HPDE6-E6E7 (cell line): ENCODE measurements at regions not wholly inside any gene's neighbourhood (a gene's known extent, or its start where the extent isn't known, plus 50 kb on each side); places are given as distances from the start of the nearest gene placed in this dataset.
A peak's percentile ranks its signal among the peaks of the same experiment; 100 is the strongest.

ENCODE experiments used
- DNase-seq: peaks from one replicate; pipeline ENCODE4 v3.0.0; 2011; ENCODE audit warnings: missing footprints; ENCODE audit errors: extremely low spot score

DNA sequence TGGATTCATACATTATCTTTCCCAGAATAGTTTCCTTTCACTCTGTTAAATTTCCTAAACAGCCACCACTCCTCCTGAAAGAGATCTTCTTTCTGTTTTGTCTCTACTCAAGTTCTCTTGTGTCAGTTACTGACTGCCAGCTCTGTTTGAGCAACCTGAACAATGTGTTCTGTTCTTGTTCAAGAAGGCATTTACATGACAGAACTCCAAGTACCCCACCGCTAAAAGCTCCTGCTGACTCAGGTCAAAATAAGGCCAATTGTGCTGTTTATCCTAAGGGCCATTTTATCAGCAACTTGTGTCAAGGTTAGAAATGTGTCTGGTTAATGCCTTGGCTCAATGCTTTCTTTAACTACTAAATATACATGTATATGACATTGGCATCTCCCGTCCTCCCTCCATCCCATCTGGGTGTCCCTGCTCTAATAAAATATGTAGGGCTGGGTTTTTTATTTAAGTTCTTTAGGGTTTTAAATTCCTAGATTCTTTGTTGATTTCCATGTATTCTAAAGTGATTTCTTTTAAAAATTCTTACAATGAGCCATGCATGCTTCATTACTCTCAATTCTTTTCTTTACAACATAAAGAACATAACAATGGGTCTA lies 144.3 kb upstream of the PAQR3 start:
- no peak for DNase-seq

DNA sequence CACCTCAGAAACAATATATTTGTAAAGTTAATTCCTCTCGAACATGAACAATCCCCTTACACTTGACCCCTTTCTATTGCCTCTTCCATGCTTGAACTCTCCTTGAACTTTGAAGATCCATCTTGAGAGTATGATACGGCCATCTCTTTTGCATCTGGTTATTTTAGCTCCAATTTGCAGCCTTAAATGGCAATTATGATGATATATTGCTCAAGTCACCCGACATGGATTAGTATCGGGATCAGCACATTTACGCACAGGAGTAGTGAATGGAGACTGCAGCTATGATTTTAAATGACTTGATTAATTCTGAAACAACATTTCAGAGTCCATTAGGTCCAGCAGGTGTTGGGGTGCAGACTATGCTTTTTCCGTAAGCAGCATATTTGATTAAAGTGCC lies 143.8 kb upstream of the PAQR3 start:
- DNase-seq: no peak

DNA sequence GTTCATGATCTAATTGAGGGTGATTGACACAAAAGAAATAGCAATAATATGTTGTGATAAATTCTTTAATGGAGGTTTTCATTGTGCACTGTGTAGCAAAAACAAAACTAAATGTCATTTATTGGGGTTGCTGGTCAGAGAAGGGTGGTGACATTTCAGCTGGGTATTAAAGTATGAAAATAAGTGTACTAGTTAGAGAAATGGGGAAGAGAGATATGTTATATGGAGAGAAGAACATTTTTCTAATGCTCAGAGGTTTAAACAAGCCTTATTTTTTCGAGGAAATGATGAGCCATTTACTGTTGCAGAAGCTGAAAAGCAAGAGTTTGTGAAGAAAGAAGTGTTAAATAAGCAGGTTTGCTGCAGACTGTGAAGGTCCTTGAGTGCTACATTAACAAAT lies 142.7 kb upstream of the PAQR3 start:
- DNase-seq: no peak

DNA sequence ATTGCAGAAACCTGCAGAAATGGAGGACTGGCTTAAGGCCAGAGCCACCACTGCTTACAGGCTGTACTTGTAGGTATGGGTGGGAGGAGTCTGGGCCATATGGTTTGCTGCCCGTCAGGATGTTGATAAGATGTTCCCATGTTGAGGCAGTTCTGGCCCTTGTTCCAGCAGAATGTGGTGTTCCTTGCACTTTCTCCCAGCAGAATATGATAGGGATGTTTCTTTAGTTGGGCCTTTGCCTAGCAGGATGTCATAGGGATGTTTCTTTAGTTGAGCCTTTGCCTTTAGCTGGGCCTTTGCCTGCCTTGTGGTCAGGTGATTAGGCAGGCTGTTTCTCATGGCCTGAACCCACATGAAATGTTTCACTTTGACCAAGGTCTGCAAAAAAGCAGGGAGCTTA lies 139.1 kb upstream of the PAQR3 start:
- DNase-seq: no peak

DNA sequence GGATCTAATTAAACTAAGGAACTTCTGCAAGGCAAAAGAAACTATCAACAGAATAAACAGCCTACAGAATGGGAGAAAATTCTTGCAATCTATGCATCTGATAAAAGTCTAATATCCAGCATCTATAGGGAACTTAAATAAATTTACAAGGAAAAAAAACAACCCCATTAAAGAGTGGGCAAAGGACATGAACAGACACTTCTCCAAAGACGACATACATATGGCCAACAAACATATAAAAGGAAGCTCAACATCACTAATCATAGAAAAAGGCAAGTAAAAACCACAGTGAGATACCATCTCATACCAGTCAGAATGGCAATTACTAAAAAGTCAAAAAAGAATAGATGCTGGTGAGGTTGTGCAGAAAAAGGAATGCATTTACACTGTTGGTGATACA lies 134.8 kb upstream of the PAQR3 start:
- no peak for DNase-seq

DNA sequence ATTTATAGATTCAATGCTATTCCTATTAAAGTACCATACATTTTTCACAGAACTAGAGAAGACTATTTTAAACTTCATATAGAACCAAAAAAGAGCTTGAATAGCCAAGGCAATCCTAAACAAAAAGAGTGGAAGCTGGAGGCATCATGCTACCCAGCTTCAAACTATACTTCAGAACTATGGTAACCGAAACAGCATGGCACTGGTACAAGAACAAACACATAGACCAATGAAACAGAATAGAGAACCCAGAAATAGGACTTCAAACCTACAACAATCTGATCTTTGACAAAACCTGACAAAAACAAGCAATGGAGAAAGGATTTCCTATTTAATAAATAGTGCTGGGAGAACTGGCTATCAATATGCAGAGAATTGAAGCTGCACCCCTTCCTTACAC lies 134.2 kb upstream of the PAQR3 start:
- no peak for DNase-seq

DNA sequence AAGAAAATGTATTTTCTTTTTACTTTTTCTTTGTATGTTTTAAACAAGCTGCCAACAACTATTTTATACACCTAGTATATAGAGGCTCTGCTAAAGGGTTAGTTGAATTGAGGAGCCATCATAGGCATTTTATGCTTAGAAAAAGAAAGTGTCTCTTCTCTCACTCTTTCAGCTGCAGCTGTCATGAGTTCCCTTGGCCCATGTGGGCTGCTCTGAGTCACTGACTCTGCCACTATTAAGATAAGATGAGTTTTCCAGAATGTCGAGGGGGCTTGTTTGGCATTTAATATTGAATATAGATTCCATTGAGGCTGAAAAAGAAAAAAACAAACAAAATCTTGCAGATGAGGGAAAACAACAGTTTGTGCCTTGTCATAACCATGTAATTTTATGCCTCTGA lies 126.0 kb upstream of the PAQR3 start:
- no peak for DNase-seq

DNA sequence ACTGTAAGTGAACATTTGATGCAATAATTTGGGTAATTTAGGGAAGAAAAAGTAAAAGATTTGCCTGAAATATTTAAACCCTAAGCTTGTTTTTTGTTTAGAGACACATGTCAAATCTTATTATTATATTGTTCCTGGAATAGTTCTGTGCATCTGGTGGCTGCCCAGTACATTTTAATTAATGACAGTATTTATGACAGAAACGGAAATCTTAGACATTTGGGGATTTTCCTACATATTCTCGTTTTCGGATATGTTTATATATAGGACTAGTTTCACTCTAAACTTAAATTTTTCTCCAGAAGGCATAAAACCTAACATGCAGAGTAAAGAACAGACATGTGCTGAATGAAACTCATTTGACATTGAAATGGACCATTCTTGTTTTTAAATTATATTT lies 125.6 kb upstream of the PAQR3 start:
- no peak for DNase-seq

DNA sequence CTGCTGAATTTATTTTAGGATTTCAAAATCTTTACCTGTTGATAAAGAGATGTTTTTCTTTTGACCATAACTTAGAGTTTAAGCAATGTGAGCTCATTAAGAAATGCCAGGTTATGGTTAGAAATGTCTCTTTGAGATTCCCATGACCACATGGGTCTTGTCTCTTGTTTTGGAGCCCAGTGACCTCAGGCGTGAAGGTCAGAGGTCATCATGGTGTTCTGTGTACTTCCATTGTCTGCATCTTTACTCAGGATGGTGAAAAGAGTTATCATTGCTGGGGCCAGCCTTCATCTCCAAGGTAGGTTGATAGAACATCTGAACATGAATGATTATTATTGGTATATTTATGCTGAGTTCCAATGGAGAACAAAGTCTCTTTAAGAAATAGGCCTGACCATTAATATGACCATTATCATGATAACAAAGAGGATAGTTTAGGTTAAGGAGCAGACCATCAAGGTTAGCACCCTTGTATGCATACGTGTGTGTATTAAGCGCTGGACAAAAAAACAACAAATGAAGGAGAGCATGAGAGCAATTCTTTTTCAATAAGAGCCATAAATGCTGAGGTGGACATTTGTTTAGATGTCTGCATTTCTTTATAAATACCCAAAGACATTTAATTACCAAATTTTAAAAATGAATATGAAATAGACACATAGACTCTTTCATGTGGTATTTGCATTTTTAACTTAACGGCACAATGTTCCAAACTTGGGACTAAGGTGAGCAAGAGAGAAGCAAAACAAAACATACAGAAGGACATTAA lies 120.6 kb upstream of the PAQR3 start:
- no peak for DNase-seq

DNA sequence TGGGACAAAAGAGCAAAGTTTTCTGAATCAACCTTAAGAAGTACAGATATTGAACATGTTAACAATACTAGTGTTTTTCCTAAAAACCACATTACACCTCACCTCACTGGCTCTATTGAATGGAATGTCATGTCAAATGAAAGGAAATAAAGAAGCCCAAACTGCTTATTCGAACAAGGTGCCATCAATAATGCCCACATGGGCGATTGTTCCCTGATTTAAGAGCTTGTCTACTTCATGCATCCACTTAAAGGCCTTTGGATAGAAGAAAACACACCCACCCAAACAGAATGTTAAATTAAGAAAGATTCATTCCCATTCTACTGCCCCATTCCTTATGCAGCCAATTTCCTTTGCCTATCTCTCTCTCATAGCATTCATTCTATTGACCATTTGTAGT lies 118.5 kb upstream of the PAQR3 start:
- DNase-seq: no peak

DNA sequence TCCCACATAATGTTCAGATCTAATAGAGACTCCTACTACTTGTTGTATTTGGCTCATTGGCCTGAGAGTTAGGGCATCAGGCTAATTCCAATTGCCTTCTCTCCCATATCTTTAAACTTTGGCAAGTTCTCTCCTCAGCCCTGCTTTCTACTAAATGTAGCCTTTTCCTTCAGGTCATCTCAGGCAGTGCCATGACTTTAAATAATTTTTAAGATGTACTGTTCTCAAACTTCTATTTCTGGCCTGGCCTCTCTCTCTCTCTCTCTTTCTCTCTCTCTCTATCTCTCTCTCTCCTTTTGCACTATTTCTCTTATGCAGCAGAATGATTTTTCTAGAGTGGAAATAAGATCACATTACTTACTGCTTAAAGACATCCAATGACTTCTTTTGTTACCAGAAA lies 114.5 kb upstream of the PAQR3 start:
- DNase-seq: no peak

DNA sequence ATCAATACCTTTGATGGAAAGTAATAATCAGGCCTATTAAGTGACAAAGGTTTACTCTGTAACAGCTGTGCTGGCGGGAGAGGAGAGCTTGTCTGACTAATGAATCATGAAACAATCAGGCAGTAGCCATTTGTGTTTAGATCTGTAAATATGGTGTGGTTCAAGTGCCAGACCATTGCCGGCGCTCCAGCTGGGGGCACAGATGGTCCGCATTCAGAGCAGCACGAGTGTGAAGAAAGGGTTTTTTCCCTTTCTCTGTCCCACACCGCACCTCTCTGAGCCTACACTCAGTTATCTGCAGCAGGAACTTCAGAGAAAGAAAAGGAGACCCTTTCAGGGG lies 111.3 kb upstream of the PAQR3 start:
- no peak for DNase-seq

DNA sequence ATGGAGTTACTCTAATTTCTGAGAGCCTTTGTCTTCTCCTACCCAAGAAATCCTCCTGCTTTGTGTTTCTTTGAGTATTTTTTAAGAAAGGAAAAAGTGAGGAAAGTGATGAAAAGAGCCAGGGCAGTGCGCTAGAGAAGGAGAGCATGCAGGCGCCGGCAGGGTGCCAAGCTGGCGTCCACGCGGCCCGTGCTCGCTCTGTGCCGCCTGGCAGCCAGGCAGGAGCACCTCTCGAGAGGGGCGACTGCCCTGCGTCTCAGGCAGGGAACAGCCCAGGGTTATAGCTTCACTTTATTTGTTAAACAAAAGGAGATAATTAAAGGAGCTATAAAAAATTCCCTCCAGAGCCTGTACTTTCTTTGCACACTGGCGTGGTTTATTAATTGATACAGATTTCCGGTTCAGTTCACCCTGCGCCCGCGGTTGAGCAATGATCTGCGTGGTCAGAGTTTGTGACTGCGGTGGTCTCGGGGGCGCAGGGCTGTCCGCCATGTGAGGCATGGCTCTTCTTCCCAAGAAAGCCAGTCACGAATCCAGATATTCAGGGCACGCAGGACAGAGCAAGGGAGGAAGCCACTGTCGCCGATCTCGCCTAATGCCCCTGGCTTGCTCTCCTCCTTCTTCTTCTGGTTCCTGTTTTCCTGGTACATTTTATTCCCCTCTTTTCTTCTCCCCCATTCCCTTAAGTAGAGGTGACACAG lies 110.8 kb upstream of the PAQR3 start:
- DNase-seq: no peak

DNA sequence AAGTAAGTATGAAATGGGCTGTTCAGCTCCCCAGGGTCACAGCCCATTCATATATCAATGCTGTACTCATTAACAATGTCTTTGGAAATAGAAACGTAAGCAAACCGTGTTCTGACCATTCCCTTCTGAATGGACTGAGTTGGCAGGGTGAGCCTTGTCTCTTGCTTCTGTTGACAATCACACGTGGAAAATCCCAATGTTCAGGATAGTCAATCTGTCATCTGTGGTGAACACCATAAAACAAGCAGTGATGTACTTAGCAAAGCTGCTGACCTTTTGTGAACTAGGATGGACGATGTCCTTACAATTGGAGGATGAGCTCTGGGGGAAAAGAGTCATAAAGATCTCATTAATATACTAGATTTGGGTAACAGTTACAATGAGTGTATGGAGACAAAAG lies 109.6 kb upstream of the PAQR3 start:
- DNase-seq: no peak

DNA sequence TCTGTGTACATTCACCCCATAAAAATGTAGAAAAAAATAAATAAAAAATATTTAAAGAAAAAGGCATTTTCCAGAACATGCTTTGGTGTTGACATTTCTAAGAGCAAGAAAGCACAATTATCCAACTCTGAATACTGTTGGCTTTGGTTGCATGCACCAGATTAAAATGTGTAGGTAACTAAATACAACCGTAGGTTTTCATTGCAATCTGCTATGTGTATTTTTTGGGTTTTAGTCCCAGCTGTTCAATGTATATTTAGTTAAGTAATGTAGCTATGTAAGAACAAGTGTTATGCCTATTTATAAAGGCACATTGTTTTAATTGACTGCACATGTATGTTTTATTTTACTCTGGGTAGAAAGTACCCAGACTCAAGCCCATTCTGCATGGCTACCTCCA lies 108.1 kb upstream of the PAQR3 start:
- DNase-seq: no peak

DNA sequence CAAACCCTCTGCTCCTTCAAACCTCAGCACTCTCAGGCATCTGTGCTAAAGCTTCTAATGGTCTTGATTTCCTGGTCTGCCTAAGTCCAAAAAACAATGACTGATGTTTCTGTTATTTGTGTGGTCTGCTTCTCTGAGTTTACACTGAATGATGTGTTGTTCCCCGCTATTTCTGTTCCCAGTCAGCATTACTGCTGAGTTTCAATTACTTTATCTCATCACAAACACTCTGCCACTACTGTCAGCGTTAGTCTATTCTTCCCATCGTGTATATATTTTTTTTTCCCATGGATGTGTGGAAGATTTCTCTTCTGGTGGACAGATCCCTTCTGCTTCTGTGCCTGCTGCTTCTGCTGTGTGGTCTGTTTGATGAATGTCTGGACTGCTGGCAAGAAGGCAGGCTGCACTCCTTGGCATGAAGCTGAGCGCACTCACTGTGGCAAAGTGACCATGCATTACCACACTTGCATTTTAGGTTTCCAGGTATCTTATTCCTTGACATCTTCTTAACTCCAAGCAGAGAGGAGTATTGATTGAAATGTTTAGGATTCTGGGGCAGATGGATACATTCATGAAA lies 106.9 kb upstream of the PAQR3 start:
- no peak for DNase-seq

DNA sequence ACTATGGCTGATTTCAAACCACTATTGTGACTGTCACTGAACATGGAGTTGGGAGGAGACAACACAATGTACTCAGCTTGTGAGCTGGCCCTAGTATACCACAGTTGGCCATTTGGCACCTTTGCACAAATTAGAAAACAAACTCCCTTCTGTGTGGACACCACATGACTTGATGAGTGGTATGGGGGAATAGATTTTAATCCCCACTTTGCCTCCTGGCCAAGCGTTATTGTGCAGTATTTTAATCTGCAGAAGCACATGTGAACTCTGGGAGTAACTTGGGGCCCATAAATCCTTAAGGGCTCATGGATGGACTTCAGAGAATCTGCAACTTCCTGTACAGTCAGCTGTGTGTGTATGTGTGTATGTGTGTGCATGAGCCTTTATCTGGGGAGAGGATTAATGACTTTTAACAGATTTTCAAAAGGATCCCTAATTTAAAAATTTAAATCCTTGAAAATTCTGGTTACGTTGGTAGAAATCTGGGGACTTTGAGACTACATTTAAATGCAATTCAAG lies 105.0 kb upstream of the PAQR3 start:
- DNase-seq: no peak

DNA sequence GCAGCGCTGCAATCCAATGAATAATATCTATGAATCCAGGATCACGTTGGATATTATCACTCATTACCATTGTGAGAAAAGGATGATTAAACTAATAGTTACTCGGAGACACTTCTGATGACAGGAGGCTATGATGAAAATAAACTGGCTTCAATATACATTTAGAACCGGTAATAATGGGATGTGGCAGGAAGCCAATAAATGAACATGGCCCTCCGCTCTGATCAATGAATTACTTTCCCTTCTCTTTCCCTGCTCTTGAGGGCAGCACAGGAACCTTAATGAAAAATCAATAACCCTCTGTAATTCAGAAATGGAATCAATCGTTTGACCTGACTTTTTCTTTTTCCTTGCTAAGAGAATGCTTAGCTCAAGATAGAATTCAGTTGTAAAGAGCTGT lies 103.9 kb upstream of the PAQR3 start:
- DNase-seq: no peak

DNA sequence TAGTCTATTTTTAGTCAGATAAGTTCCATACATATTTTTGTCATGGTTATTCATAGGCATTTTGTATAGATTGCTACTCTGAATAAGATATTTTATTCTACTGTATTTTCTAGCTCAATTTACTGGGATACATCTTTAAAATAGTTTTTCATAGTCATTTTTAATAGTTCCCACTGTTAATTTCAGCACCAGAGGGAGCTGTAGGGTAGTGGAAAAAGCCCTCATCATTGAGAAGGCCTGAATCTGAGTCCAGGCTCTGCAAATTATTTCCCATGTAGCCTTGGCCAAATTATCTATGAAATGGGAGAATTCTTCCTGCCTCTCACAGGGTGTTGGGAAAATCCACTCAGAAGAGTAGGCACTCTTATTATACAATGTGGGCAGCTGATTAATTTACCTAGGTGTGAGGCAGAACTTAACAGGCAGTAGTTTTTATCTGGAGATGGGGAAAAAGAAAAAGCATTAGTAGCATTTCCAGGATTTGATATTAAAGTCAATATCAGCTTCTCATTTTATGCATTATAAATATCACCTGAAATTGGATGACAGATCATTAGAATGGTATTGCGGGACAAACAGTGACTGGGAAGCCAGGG lies 102.9 kb upstream of the PAQR3 start:
- DNase-seq: peak; percentile 19

DNA sequence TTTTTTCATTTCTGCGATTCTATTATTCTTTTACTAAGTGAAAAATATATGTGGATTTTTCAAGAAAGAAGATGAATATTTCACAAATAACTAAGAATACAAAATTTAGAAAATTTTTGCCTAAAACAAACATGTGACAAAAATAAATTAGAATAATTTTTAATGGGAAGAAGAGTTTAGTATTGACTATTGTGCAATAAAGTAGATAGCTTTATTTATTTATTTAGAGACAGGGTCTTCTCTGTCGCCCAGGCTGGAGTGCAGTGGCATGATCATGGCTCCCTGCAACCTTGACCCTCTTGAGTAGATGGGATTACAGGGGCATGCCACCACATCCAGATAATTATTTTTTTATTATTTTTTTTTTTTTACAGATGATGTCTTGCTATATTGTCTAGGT lies 95.3 kb upstream of the PAQR3 start:
- DNase-seq: no peak

DNA sequence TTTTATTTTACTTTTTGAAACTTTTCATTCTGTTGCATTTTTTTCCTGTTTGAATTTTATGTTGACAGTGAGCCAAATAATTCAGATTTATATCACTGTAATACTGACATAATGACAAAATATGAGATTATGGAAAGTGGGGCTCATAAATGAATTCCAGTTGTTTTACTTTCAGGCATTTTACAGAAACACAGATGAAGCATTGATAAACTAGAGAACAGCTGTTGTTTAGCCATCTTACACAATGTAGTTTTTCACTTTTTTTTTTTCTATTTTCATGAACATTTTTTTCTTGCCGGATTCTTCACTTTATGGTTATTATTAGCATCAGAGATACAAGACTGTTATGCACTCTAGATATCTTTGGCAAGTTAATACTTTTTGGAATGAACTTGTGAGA lies 91.7 kb upstream of the PAQR3 start:
- no peak for DNase-seq

DNA sequence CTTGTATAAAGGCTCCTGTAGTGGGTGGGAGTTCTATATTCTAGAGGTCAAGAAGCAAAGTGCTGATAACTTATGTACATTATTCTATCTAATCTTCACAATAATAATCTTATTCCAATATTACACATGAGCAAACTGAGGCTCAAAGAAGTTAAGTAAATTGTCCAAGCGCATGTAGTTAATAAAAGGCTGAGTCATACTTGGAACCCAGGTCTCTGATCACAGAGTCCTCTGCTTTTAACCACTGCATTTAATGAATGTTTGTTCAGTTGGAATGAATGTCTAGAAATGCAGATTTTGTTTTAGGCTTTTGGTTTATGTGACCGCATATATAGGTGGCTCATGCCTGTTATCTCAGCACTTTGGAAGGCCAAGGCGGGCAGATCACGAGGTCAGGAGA lies 88.4 kb upstream of the PAQR3 start:
- DNase-seq: no peak
